ENCODE measurements at regions not wholly inside any gene's neighbourhood (a gene's known extent, or its start where the extent isn't known, plus 50 kb on each side); places are given as distances from the start of the nearest gene placed in this dataset.

GRCh38 chr3:151592287-151592686, 131.4 kb upstream of the IGSF10 start:
- Histone ChIP-seq H2AFZ (ENCODE audit: control insufficient read depth, low read length) (no peak overlapping the region), H3K27me3 (ENCODE audit: control insufficient read depth, extremely low read depth, insufficient read depth, low read length) (no peaks in the 10 kb centered on the region), H3K79me2 (ENCODE audit: control insufficient read depth, insufficient read depth, low read length) (no peaks in the 10 kb centered on the region), H4K20me1 (ENCODE audit: control insufficient read depth, extremely low read depth, insufficient read depth, low read length) (no peaks in the 10 kb centered on the region), H3K4me1 (ENCODE audit: control insufficient read depth, extremely low read depth, insufficient read depth, low read length) (no peaks in the 10 kb centered on the region), H3K36me3 (ENCODE audit: control insufficient read depth in 2 of 2, extremely low read depth in 1 of 2, insufficient read depth in 2 of 2, low read length in 2 of 2) (no peaks in the 10 kb centered on the region), H3K4me2 (ENCODE audit: control insufficient read depth, extremely low read depth, insufficient read depth, low read depth, low read length) (no peak overlapping the region), H3K9ac (ENCODE audit: control insufficient read depth, extremely low read depth, insufficient read depth, low read length) (no peak overlapping the region), H3K9me1 (ENCODE audit: control insufficient read depth, extremely low read depth, insufficient read depth, low read length) (no peaks in the 10 kb centered on the region), H3K27ac (ENCODE audit: control insufficient read depth, insufficient read depth, low read length) (no peak overlapping the region), H3K4me3 (ENCODE audit: control insufficient read depth in 2 of 3, extremely low read depth in 1 of 3, insufficient read depth in 2 of 3, low read depth in 1 of 3, low read length in 3 of 3) (no peak overlapping the region), H3K9me3 (ENCODE audit: control insufficient read depth, low read depth, low read length) (no peaks in the 10 kb centered on the region)
- dilution Hi-C loops (cut with MboI; ENCODE audit: extremely low pct_ligation_motif_present, low sequenced_read_pairs): no loop called here
- FAIRE-seq (no peak), DNase-seq (ENCODE audit: low read depth, low spot score) (no peak)
- TF ChIP-seq CTCF (optimal IDR thresholded peaks at IDR 0.05 in 1 of 3, IDR thresholded peaks at IDR 0.05 in 1 of 3, conservative IDR thresholded peaks at IDR 0.05 in 1 of 3; ENCODE audit: extremely low read depth in 1 of 3, insufficient read depth in 2 of 3, low read length in 3 of 3) (no peak), EZH2 (IDR thresholded peaks at IDR 0.05; ENCODE audit: low read length) (no peak)

- H2AFZ ChIP-seq (ENCODE audit: control insufficient read depth, low read length): no peak overlapping the region
- H3K27me3 ChIP-seq (ENCODE audit: control insufficient read depth, extremely low read depth, insufficient read depth, low read length): no peaks in the 10 kb centered on the region
- no peaks in the 10 kb centered on the region for H3K9me3 ChIP-seq (ENCODE audit: control insufficient read depth, low read depth, low read length)
- H3K27ac ChIP-seq (ENCODE audit: control insufficient read depth, insufficient read depth, low read length): no peak overlapping the region
- no peaks in the 10 kb centered on the region for H3K36me3 ChIP-seq (ENCODE audit: control insufficient read depth in 2 of 2, extremely low read depth in 1 of 2, insufficient read depth in 2 of 2, low read length in 2 of 2)
- no peak overlapping the region for H3K9ac ChIP-seq (ENCODE audit: control insufficient read depth, extremely low read depth, insufficient read depth, low read length)
- no peaks in the 10 kb centered on the region for H4K20me1 ChIP-seq (ENCODE audit: control insufficient read depth, extremely low read depth, insufficient read depth, low read length)
- no peak overlapping the region for H3K4me2 ChIP-seq (ENCODE audit: control insufficient read depth, extremely low read depth, insufficient read depth, low read depth, low read length)
- TF ChIP-seq EZH2 (IDR thresholded peaks at IDR 0.05; ENCODE audit: low read length) (no peak), CTCF (optimal IDR thresholded peaks at IDR 0.05 in 1 of 3, IDR thresholded peaks at IDR 0.05 in 1 of 3, conservative IDR thresholded peaks at IDR 0.05 in 1 of 3; ENCODE audit: extremely low read depth in 1 of 3, insufficient read depth in 2 of 3, low read length in 3 of 3) (no peak)
- DNase-seq (ENCODE audit: low read depth, low spot score) (no peak), FAIRE-seq (no peak)
- H3K9me1 ChIP-seq (ENCODE audit: control insufficient read depth, extremely low read depth, insufficient read depth, low read length): no peaks in the 10 kb centered on the region
- no peaks in the 10 kb centered on the region for H3K79me2 ChIP-seq (ENCODE audit: control insufficient read depth, insufficient read depth, low read length)
- no peaks in the 10 kb centered on the region for H3K4me1 ChIP-seq (ENCODE audit: control insufficient read depth, extremely low read depth, insufficient read depth, low read length)
- dilution Hi-C loops (cut with MboI; ENCODE audit: extremely low pct_ligation_motif_present, low sequenced_read_pairs): no loop called here
- H3K4me3 ChIP-seq (ENCODE audit: control insufficient read depth in 2 of 3, extremely low read depth in 1 of 3, insufficient read depth in 2 of 3, low read depth in 1 of 3, low read length in 3 of 3): no peak overlapping the region
Measured at GRCh38 chr3:151591441-151591840, 130.6 kb upstream of the IGSF10 start.
